ENCODE measurements at regions not wholly inside any gene's neighbourhood (a gene's known extent, or its start where the extent isn't known, plus 50 kb on each side); places are given as distances from the start of the nearest gene placed in this dataset.

DNA sequence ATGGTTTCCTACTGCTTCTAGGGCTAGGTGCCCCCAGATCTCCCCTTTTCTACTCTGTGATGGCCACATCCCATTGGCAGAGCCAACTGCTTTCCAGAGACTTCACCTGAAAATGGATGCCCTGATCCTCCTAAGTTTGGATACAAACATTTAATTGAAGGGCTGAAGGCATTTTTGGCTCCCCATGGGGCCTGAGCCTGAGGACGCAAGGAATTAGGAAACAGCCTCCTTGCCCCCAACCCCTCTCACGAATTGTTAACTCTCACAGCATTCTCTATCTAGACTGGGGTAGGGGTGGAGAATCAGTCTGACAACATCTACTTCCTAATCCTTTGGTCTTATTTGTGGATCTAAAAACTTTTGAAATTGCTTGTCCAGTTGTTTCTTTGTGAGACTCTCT lies 108.5 kb upstream of the KCNK2 start:
- TF ChIP-seq, protein P1, sequence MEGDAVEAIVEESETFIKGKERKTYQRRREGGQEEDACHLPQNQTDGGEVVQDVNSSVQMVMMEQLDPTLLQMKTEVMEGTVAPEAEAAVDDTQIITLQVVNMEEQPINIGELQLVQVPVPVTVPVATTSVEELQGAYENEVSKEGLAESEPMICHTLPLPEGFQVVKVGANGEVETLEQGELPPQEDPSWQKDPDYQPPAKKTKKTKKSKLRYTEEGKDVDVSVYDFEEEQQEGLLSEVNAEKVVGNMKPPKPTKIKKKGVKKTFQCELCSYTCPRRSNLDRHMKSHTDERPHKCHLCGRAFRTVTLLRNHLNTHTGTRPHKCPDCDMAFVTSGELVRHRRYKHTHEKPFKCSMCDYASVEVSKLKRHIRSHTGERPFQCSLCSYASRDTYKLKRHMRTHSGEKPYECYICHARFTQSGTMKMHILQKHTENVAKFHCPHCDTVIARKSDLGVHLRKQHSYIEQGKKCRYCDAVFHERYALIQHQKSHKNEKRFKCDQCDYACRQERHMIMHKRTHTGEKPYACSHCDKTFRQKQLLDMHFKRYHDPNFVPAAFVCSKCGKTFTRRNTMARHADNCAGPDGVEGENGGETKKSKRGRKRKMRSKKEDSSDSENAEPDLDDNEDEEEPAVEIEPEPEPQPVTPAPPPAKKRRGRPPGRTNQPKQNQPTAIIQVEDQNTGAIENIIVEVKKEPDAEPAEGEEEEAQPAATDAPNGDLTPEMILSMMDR (IDR thresholded peaks at IDR 0.05; ENCODE audit: low read depth, low read length), result no peak
- TF ChIP-seq POLR2A (IDR thresholded peaks at IDR 0.05; ENCODE audit: extremely low read depth, insufficient read length) (no peak), MYC (IDR thresholded peaks at IDR 0.05; ENCODE audit: low read depth, low read length) (no peak)
- TF ChIP-seq, protein P2, sequence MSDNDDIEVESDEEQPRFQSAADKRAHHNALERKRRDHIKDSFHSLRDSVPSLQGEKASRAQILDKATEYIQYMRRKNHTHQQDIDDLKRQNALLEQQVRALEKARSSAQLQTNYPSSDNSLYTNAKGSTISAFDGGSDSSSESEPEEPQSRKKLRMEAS (IDR thresholded peaks at IDR 0.05; ENCODE audit: low read depth, low read length), result no peak
